GM23338 (cell line): ENCODE measurements at regions not wholly inside any gene's neighbourhood (a gene's known extent, or its start where the extent isn't known, plus 50 kb on each side); places are given as distances from the start of the nearest gene placed in this dataset.

Experiments used
- ATAC-seq: fragments of 200-7000 bp; cut with Tn5 transposase; 3 replicates; pipeline ENCODE4 v1.9.1; 2020
- DNase-seq: peaks from one replicate; pipeline ENCODE4 v3.0.0-alpha.2; 2015; ENCODE audit warnings: low spot score
- H2AFZ ChIP-seq: fragments of 200-600 bp; sonication (generic); 2 replicates; pipeline ENCODE4 v1.8.0; 2016; ENCODE audit warnings: antibody characterized with exemption, mild to moderate bottlenecking, moderate library complexity
- H3F3A ChIP-seq: fragments of 200-600 bp; sonication (generic); replicated peaks from 2 replicates; pipeline ENCODE4 v1.8.0; 2017; ENCODE audit warnings: antibody characterized with exemption, mixed run types, low read depth
- H3K27ac ChIP-seq: fragments of 200-600 bp; sonication (generic); 2 replicates; pipeline ENCODE4 v1.6.1; 2016; ENCODE audit warnings: low read depth
- H3K27me3 ChIP-seq: fragments of 200-600 bp; sonication (generic); 2 replicates; pipeline ENCODE4 v1.8.0; 2016; ENCODE audit warnings: mild to moderate bottlenecking, mixed run types, moderate library complexity; ENCODE audit not compliant: insufficient read depth
- H3K36me3 ChIP-seq: fragments of 200-600 bp; sonication (generic); 2 replicates; pipeline ENCODE4 v1.8.0; 2016; ENCODE audit warnings: mild to moderate bottlenecking; ENCODE audit not compliant: insufficient read depth
- H3K4me1 ChIP-seq: fragments of 200-600 bp; sonication (generic); 2 replicates; pipeline ENCODE4 v1.8.0; 2016; ENCODE audit warnings: mild to moderate bottlenecking, moderate library complexity; ENCODE audit not compliant: insufficient read depth
- H3K4me2 ChIP-seq: fragments of 200-600 bp; sonication (generic); 2 replicates; pipeline ENCODE4 v1.7.1; 2017; ENCODE audit warnings: mixed run types
- H3K4me3 ChIP-seq: fragments of 200-600 bp; sonication (generic); 2 replicates; pipeline ENCODE4 v1.6.1; 2016; ENCODE audit warnings: mixed run types
- H3K79me2 ChIP-seq: fragments of 200-600 bp; sonication (generic); replicated peaks from 2 replicates; pipeline ENCODE4 v1.8.0; 2017; ENCODE audit warnings: mild to moderate bottlenecking; ENCODE audit not compliant: insufficient read depth
- H3K9me2 ChIP-seq: fragments of 200-600 bp; sonication (generic); 2 replicates; pipeline ENCODE4 v1.8.0; 2017; ENCODE audit not compliant: insufficient read depth
- H4K20me1 ChIP-seq: fragments of 200-600 bp; sonication (generic); replicated peaks from 2 replicates; pipeline ENCODE4 v1.8.0; 2017; ENCODE audit warnings: mild to moderate bottlenecking; ENCODE audit not compliant: insufficient read depth
- H3K27ac Mint-ChIP-seq: 2 replicates; pipeline ENCODE4 v1.8.0; 2020; ENCODE audit warnings: inconsistent platforms, mild to moderate bottlenecking, moderate library complexity, mixed read lengths
- H3K27me3 Mint-ChIP-seq: 3 replicates; pipeline ENCODE4 v1.8.0; 2022; ENCODE audit warnings: low read depth, mild to moderate bottlenecking, moderate library complexity, mixed read lengths, inconsistent platforms; ENCODE audit not compliant: insufficient read depth, poor library complexity
- H3K36me3 Mint-ChIP-seq: 3 replicates; pipeline ENCODE4 v1.8.0; 2021; ENCODE audit warnings: low read depth, mild to moderate bottlenecking, inconsistent platforms, moderate library complexity, mixed read lengths
- H3K4me1 Mint-ChIP-seq: 3 replicates; pipeline ENCODE4 v1.8.0; 2020; ENCODE audit warnings: mild to moderate bottlenecking, inconsistent platforms, mixed read lengths
- H3K4me3 Mint-ChIP-seq: 3 replicates; pipeline ENCODE4 v1.8.0; 2021; ENCODE audit warnings: moderate library complexity, mild to moderate bottlenecking, inconsistent platforms, mixed read lengths
- H3K9me3 Mint-ChIP-seq: 3 replicates; pipeline ENCODE4 v1.8.0; 2020; ENCODE audit warnings: moderate library complexity, mild to moderate bottlenecking, inconsistent platforms, mixed read lengths
- CREB1 ChIP-seq: fragments of 250-450 bp; sonication (Bioruptor Pico); IDR thresholded peaks from 2 replicates; pipeline ENCODE4 v1.5.0; 2020; ENCODE audit warnings: low read depth, mild to moderate bottlenecking, moderate library complexity
- EZH2 ChIP-seq: fragments of 200-600 bp; sonication (generic); IDR thresholded peaks from one replicate; pipeline ENCODE4 v1.8.0; 2017; ENCODE audit warnings: antibody characterized with exemption, mild to moderate bottlenecking, low read depth; ENCODE audit not compliant: unreplicated experiment
- EZH2phosphoT487 ChIP-seq: fragments of 200-600 bp; sonication (generic); IDR thresholded peaks from one replicate; pipeline ENCODE4 v1.8.1; 2018; ENCODE audit warnings: antibody characterized with exemption; ENCODE audit not compliant: unreplicated experiment
- JUNB ChIP-seq: IDR thresholded peaks from one replicate; pipeline ENCODE4 v1.6.1; 2016; ENCODE audit warnings: antibody characterized with exemption; ENCODE audit not compliant: unreplicated experiment
- NANOG ChIP-seq: IDR thresholded peaks from 2 replicates; pipeline ENCODE4 v1.6.1; 2016; ENCODE audit warnings: antibody characterized with exemption, borderline replicate concordance
- POLR2AphosphoS5 ChIP-seq: IDR thresholded peaks from 2 replicates; pipeline ENCODE4 v1.6.1; 2016; ENCODE audit warnings: antibody characterized with exemption, low read depth
- STAT1 ChIP-seq: IDR thresholded peaks from one replicate; pipeline ENCODE4 v1.6.1; 2016; ENCODE audit warnings: antibody characterized with exemption; ENCODE audit not compliant: unreplicated experiment
- ZNF114 ChIP-seq: fragments of 250-450 bp; sonication (Bioruptor Pico); IDR thresholded peaks from 2 replicates; pipeline ENCODE4 v1.5.0; 2020; ENCODE audit warnings: mild to moderate bottlenecking, moderate library complexity
- TF ChIP-seq, protein P1 (sequence below): IDR thresholded peaks from 2 replicates; pipeline ENCODE4 v1.6.1; 2016; ENCODE audit warnings: antibody characterized with exemption
- TF ChIP-seq, protein P2 (sequence below), 2 experiments: fragments of 200-600 bp in 1 of 2; sonication (generic) in 1 of 2; conservative IDR thresholded peaks; 2 replicates each; pipeline versions ENCODE4 v1.5.1 to v1.6.1; 2016 to 2017; ENCODE audit warnings: antibody characterized with exemption in 2 of 2, low read depth in 2 of 2, mild to moderate bottlenecking in 2 of 2, moderate library complexity in 1 of 2

DNA sequence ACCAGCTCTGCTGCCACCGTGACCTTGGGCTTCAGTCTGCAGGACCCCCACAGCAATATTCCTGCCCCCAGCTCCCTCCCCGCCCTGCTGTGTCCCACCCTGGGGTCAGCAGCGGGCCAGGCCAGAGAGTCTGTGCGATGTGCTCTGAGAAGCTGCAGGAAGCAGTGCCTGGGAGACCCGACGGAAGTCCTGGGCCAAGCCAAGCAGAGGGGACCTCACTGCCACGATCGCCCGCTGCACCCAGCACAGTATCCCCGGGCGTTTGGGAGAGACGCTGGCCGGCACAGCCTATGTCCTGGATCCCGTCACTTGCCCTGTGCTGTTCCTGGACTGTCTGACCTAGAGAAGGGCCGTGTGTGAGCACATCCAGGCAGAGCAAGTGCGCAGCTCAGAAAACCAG is 106.6 kb upstream of the TTC34 start:
- Histone ChIP-seq H3K4me3 (no peak overlapping the region), H3K9me2 (no peaks in the 10 kb centered on the region), H3F3A (no peaks in the 10 kb centered on the region), H3K36me3 (no peaks in the 10 kb centered on the region), H3K79me2 (no peaks in the 10 kb centered on the region), H2AFZ (no peak overlapping the region), H3K27ac (no peak overlapping the region), H4K20me1 (no peaks in the 10 kb centered on the region), H3K27me3 (no peaks in the 10 kb centered on the region), H3K4me1 (no peaks in the 10 kb centered on the region), H3K4me2 (no peak overlapping the region)
- ATAC-seq: no peak
- no peak for DNase-seq
- Mint-ChIP-seq H3K9me3 (peaks cover 72% of the 10 kb centered on the region), H3K27ac (no peak overlapping the region), H3K36me3 (peaks cover 10% of the 10 kb centered on the region), H3K4me3 (no peak overlapping the region), H3K4me1 (no peaks in the 10 kb centered on the region), H3K27me3 (peaks cover 8% of the 10 kb centered on the region)
- TF ChIP-seq POLR2AphosphoS5 (no peak), ZNF114 (CRISPR knock-in tag) (no peak), JUNB (no peak), NANOG (no peak), EZH2 (no peak)
- TF ChIP-seq, protein P1, sequence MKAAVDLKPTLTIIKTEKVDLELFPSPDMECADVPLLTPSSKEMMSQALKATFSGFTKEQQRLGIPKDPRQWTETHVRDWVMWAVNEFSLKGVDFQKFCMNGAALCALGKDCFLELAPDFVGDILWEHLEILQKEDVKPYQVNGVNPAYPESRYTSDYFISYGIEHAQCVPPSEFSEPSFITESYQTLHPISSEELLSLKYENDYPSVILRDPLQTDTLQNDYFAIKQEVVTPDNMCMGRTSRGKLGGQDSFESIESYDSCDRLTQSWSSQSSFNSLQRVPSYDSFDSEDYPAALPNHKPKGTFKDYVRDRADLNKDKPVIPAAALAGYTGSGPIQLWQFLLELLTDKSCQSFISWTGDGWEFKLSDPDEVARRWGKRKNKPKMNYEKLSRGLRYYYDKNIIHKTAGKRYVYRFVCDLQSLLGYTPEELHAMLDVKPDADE: no peak

DNA sequence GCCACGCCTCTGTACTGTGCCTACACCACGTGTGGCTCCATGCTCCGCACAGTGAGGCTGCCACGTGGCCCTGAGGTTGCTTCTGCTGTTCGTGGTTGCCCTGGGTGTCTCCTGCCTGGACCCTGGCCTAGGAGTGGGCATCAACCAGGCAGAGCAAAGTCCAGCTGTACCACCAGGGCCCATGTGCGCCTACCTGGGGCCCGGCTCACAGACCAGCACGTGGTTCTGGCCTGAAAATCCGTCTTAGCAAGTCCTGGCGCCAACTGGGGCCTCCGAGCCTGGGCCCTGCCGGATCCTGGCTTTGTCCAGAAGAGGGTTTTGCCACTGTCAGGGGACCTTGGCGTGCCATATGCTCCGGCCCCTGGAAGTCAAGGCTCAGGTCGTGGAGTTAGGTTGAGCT is 107.1 kb upstream of the TTC34 start:
- Histone ChIP-seq H3F3A (no peaks in the 10 kb centered on the region), H3K27me3 (no peaks in the 10 kb centered on the region), H3K9me2 (no peaks in the 10 kb centered on the region), H3K27ac (no peak overlapping the region), H3K36me3 (no peaks in the 10 kb centered on the region), H3K4me2 (no peak overlapping the region), H3K4me1 (no peaks in the 10 kb centered on the region), H2AFZ (no peak overlapping the region), H3K4me3 (no peak overlapping the region), H4K20me1 (no peaks in the 10 kb centered on the region), H3K79me2 (no peaks in the 10 kb centered on the region)
- no peak overlapping the region for H3K27ac Mint-ChIP-seq
- DNase-seq (no peak), ATAC-seq (no peak)
- H3K9me3 Mint-ChIP-seq: peaks cover 72% of the 10 kb centered on the region
- H3K27me3 Mint-ChIP-seq: peaks cover 13% of the 10 kb centered on the region
- TF ChIP-seq CREB1 (CRISPR knock-in tag): no peak
- no peak for TF ChIP-seq JUNB
- no peak for TF ChIP-seq EZH2phosphoT487
- TF ChIP-seq STAT1: no peak
- TF ChIP-seq ZNF114 (CRISPR knock-in tag): no peak
- no peak for TF ChIP-seq POLR2AphosphoS5
- H3K4me1 Mint-ChIP-seq: no peaks in the 10 kb centered on the region
- peaks cover 7% of the 10 kb centered on the region; the same call in 2 of the 3 replicates for H3K36me3 Mint-ChIP-seq
- no peak overlapping the region for H3K4me3 Mint-ChIP-seq

DNA sequence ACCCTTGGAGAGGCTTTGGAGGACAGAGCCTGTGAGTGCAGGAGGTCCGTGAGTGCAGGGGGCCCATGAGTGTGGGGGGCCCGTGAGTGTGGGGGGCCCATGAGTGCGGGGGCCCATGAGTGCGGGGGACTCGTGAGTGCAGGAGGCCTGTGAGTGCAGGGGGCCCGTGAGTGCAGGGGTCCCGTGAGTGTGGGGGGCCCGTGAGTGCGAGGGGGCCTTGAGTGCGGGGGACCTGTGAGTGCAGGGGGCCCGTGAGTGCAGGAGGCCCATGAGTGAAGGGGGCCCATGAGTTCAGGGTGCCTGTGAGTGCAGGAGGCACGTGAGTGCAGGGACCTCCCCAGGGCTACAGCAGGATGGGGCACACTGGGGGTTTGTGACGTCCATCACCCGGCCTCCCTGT is 108.3 kb upstream of the TTC34 start:
- Mint-ChIP-seq H3K9me3 (peaks cover 64% of the 10 kb centered on the region), H3K27me3 (peaks cover 13% of the 10 kb centered on the region), H3K4me1 (no peaks in the 10 kb centered on the region), H3K27ac (no peak overlapping the region), H3K36me3 (peaks cover 8% of the 10 kb centered on the region; the same call in 2 of the 3 replicates), H3K4me3 (no peak overlapping the region)
- H3K36me3 ChIP-seq: no peaks in the 10 kb centered on the region
- no peaks in the 10 kb centered on the region for H3F3A ChIP-seq
- no peak overlapping the region for H3K4me3 ChIP-seq
- ATAC-seq: no peak
- DNase-seq: no peak
- H3K4me2 ChIP-seq: no peak overlapping the region
- H3K4me1 ChIP-seq: no peaks in the 10 kb centered on the region
- H4K20me1 ChIP-seq: no peaks in the 10 kb centered on the region
- H3K27me3 ChIP-seq: no peaks in the 10 kb centered on the region
- H3K9me2 ChIP-seq: no peaks in the 10 kb centered on the region
- H3K79me2 ChIP-seq: no peaks in the 10 kb centered on the region
- no peak overlapping the region for H2AFZ ChIP-seq
- H3K27ac ChIP-seq: no peak overlapping the region
- TF ChIP-seq EZH2phosphoT487: no peak
- TF ChIP-seq, protein P2, sequence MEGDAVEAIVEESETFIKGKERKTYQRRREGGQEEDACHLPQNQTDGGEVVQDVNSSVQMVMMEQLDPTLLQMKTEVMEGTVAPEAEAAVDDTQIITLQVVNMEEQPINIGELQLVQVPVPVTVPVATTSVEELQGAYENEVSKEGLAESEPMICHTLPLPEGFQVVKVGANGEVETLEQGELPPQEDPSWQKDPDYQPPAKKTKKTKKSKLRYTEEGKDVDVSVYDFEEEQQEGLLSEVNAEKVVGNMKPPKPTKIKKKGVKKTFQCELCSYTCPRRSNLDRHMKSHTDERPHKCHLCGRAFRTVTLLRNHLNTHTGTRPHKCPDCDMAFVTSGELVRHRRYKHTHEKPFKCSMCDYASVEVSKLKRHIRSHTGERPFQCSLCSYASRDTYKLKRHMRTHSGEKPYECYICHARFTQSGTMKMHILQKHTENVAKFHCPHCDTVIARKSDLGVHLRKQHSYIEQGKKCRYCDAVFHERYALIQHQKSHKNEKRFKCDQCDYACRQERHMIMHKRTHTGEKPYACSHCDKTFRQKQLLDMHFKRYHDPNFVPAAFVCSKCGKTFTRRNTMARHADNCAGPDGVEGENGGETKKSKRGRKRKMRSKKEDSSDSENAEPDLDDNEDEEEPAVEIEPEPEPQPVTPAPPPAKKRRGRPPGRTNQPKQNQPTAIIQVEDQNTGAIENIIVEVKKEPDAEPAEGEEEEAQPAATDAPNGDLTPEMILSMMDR (conservative IDR thresholded peaks at IDR 0.05; ENCODE audit: low read depth in 2 of 2): no peak
- no peak for TF ChIP-seq JUNB
- TF ChIP-seq CREB1 (CRISPR knock-in tag): no peak
- no peak for TF ChIP-seq EZH2
- TF ChIP-seq ZNF114 (CRISPR knock-in tag): no peak
- TF ChIP-seq POLR2AphosphoS5: no peak
- TF ChIP-seq STAT1: no peak
